OCI-LY7 (cell line): ENCODE measurements at regions not wholly inside any gene's neighbourhood (a gene's known extent, or its start where the extent isn't known, plus 50 kb on each side); places are given as distances from the start of the nearest gene placed in this dataset.

ENCODE experiments used
- BruUV-seq: library from RNA; stranded (reverse); fragments of 400-500 nt; replicated peaks from 2 replicates; lab custom pipeline; 2021; lab: Mats Ljungman, UMichigan
- CTCF ChIA-PET: fragments of 300-600 bp; sonication (Branson Sonifier 250); formaldehyde crosslinking; loops from one replicate; lab custom pipeline; 2022; ENCODE audit warnings: antibody characterized with exemption; ENCODE audit not compliant: unreplicated experiment; lab: Charles Lee
- POLR2A ChIA-PET: fragments of 300-600 bp; sonication (Branson Sonifier 250); formaldehyde crosslinking; loops from one replicate; lab custom pipeline; 2022; ENCODE audit warnings: antibody characterized with exemption; lab: Charles Lee
- DNase-seq: peaks from one replicate; pipeline ENCODE4 v3.0.0-alpha.2; 2015; ENCODE audit warnings: low spot score
- H2AFZ ChIP-seq: fragments of 200-600 bp; sonication (generic), shearing (Covaris generic); 2 replicates; pipeline ENCODE4 v1.6.1; 2014; ENCODE audit warnings: mild to moderate bottlenecking, antibody characterized with exemption, low read length, moderate library complexity
- H3K27ac ChIP-seq: fragments of 200-600 bp; sonication (generic); 2 replicates; pipeline ENCODE4 v1.5.1; 2014; ENCODE audit warnings: mixed run types, low read depth, mild to moderate bottlenecking, moderate library complexity, low read length, inconsistent platforms; ENCODE audit not compliant: poor library complexity, severe bottlenecking
- H3K36me3 ChIP-seq: fragments of 200-600 bp; sonication (generic); 2 replicates; pipeline ENCODE4 v1.6.1; 2014; ENCODE audit warnings: mild to moderate bottlenecking, antibody characterized with exemption, low read length, moderate library complexity, mixed read lengths; ENCODE audit not compliant: insufficient read depth
- H3K4me1 ChIP-seq: fragments of 200-600 bp; sonication (generic); 2 replicates; pipeline ENCODE4 v1.5.1; 2014; ENCODE audit warnings: mild to moderate bottlenecking, low read length; ENCODE audit not compliant: insufficient read depth, poor library complexity, severe bottlenecking
- H3K4me2 ChIP-seq: fragments of 200-600 bp; sonication (generic); 2 replicates; pipeline ENCODE4 v1.6.1; 2014; ENCODE audit warnings: mild to moderate bottlenecking, low read length
- H3K4me3 ChIP-seq: fragments of 200-600 bp; sonication (generic); 2 replicates; pipeline ENCODE4 v1.5.1; 2014; ENCODE audit warnings: mild to moderate bottlenecking, low read depth, low read length; ENCODE audit not compliant: poor library complexity, severe bottlenecking
- H3K79me2 ChIP-seq: fragments of 200-600 bp; sonication (generic); 2 replicates; pipeline ENCODE4 v1.6.1; 2016; ENCODE audit warnings: low read depth, mild to moderate bottlenecking, low read length, moderate library complexity, mixed read lengths; ENCODE audit not compliant: insufficient read depth
- H3K9me2 ChIP-seq: fragments of 200-600 bp; sonication (generic); 2 replicates; pipeline ENCODE4 v1.6.1; 2016; ENCODE audit warnings: mild to moderate bottlenecking, low read length, mixed read lengths; ENCODE audit not compliant: insufficient read depth
- H3K9me3 ChIP-seq: fragments of 200-600 bp; sonication (generic); 2 replicates; pipeline ENCODE4 v1.6.1; 2014; ENCODE audit warnings: mild to moderate bottlenecking, mixed run types, low read length, mixed read lengths
- H4K20me1 ChIP-seq: fragments of 200-600 bp; sonication (generic); 2 replicates; pipeline ENCODE4 v1.6.1; 2014; ENCODE audit warnings: mild to moderate bottlenecking, antibody characterized with exemption, low read length, moderate library complexity, mixed read lengths; ENCODE audit not compliant: insufficient read depth
- CTCF ChIP-seq: fragments of 200-600 bp; sonication (generic); conservative IDR thresholded peaks from 2 replicates; pipeline ENCODE4 v1.5.1; 2014; ENCODE audit warnings: mild to moderate bottlenecking, antibody characterized with exemption, low read length, moderate library complexity, mixed read lengths
- EZH2phosphoT487 ChIP-seq: fragments of 200-600 bp; sonication (generic); IDR thresholded peaks from 2 replicates; pipeline ENCODE4 v1.6.1; 2018; ENCODE audit warnings: low read depth, borderline replicate concordance, mild to moderate bottlenecking, mixed run types, antibody characterized with exemption, low read length, moderate library complexity, mixed read lengths
- intact Hi-C: fragments of 100-400 bp; cut with micrococcal nuclease; formaldehyde crosslinking; loops from one replicate; pipeline ENCODE4 v1.10.0; 2022; ENCODE audit not compliant: unreplicated experiment

- no peaks in the 10 kb centered on the region for H3K4me1 ChIP-seq
- ChIA-PET POLR2A (no interaction called here), CTCF (no interaction called here)
- no peaks in the 10 kb centered on the region for H3K9me2 ChIP-seq
- no peaks in the 10 kb centered on the region for H3K36me3 ChIP-seq
- TF ChIP-seq EZH2phosphoT487 (no peak), CTCF (no peak)
- H3K4me3 ChIP-seq = no peak overlapping the region
- H3K27ac ChIP-seq = no peak overlapping the region
- H3K9me3 ChIP-seq = no peaks in the 10 kb centered on the region
- BruUV-seq = no TSS peak
- no peaks in the 10 kb centered on the region for H4K20me1 ChIP-seq
- DNase-seq = no peak
- no peak overlapping the region for H3K4me2 ChIP-seq
- H2AFZ ChIP-seq = no peak overlapping the region
- no peaks in the 10 kb centered on the region for H3K79me2 ChIP-seq
- intact Hi-C loops = no loop called here
Observed at GRCh38 chr2:126963390-126963789, 64.7 kb downstream of the TEX51 start.

GRCh38 chr2:126966601-126967000, 67.9 kb downstream of the TEX51 start:
- BruUV-seq = no TSS peak
- no peaks in the 10 kb centered on the region for H4K20me1 ChIP-seq
- H3K4me3 ChIP-seq = no peak overlapping the region
- H3K4me1 ChIP-seq = no peaks in the 10 kb centered on the region
- H3K27ac ChIP-seq = no peak overlapping the region
- no peaks in the 10 kb centered on the region for H3K79me2 ChIP-seq
- intact Hi-C loops = no loop called here
- ChIA-PET POLR2A (interaction anchor here (0.7 kb wide), 1 partner anchor 70 kb away, joined by 3 read pairs; no protein-coding TSS in a partner anchor), CTCF (no interaction called here)
- H3K36me3 ChIP-seq = no peaks in the 10 kb centered on the region
- H3K9me2 ChIP-seq = no peaks in the 10 kb centered on the region
- TF ChIP-seq CTCF (no peak), EZH2phosphoT487 (no peak)
- H3K9me3 ChIP-seq = no peaks in the 10 kb centered on the region
- H2AFZ ChIP-seq = no peak overlapping the region
- DNase-seq = no peak
- no peak overlapping the region for H3K4me2 ChIP-seq

GRCh38 chr2:126970583-126970982, 71.9 kb downstream of the TEX51 start:
- no peaks in the 10 kb centered on the region for H3K9me2 ChIP-seq
- H3K4me2 ChIP-seq = no peak overlapping the region
- BruUV-seq = no TSS peak
- TF ChIP-seq EZH2phosphoT487 (no peak), CTCF (no peak)
- no peaks in the 10 kb centered on the region for H3K79me2 ChIP-seq
- ChIA-PET CTCF (no interaction called here), POLR2A (interaction anchor here (0.6 to 0.7 kb wide), 2 partner anchors 72 to 184 kb away, joined by 3 to 4 read pairs; no protein-coding TSS in a partner anchor)
- no peaks in the 10 kb centered on the region for H4K20me1 ChIP-seq
- no peaks in the 10 kb centered on the region for H3K4me1 ChIP-seq
- no peaks in the 10 kb centered on the region for H3K36me3 ChIP-seq
- intact Hi-C loops = loop anchor here (10.0 kb wide), 1 partner anchor 196 kb away; no protein-coding TSS in a partner anchor
- H2AFZ ChIP-seq = no peak overlapping the region
- H3K4me3 ChIP-seq = no peak overlapping the region
- DNase-seq = no peak
- no peak overlapping the region for H3K27ac ChIP-seq
- no peaks in the 10 kb centered on the region for H3K9me3 ChIP-seq
